ENCODE measurements at regions not wholly inside any gene's neighbourhood (a gene's known extent, or its start where the extent isn't known, plus 50 kb on each side); places are given as distances from the start of the nearest gene placed in this dataset.

- no peak for TF ChIP-seq BACH2 (CRISPR knock-in tag; IDR thresholded peaks at IDR 0.05; ENCODE audit: borderline replicate concordance)
- TF ChIP-seq TSHZ2 (CRISPR knock-in tag; IDR thresholded peaks at IDR 0.05), result no peak
- TF ChIP-seq, protein P1, sequence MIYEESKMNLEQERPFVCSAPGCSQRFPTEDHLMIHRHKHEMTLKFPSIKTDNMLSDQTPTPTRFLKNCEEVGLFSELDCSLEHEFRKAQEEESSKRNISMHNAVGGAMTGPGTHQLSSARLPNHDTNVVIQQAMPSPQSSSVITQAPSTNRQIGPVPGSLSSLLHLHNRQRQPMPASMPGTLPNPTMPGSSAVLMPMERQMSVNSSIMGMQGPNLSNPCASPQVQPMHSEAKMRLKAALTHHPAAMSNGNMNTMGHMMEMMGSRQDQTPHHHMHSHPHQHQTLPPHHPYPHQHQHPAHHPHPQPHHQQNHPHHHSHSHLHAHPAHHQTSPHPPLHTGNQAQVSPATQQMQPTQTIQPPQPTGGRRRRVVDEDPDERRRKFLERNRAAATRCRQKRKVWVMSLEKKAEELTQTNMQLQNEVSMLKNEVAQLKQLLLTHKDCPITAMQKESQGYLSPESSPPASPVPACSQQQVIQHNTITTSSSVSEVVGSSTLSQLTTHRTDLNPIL (CRISPR knock-in tag; IDR thresholded peaks at IDR 0.05; ENCODE audit: low read depth), result no peak
- TF ChIP-seq ZFP3 (CRISPR knock-in tag; IDR thresholded peaks at IDR 0.05), result no peak
- no peak for TF ChIP-seq ISL1 (CRISPR knock-in tag; IDR thresholded peaks at IDR 0.05)
- no peak for TF ChIP-seq ARNTL (CRISPR knock-in tag; IDR thresholded peaks at IDR 0.05; ENCODE audit: borderline replicate concordance, low read depth)
- no peak for ATAC-seq
Measured at GRCh38 chr21:38880577-38880966, 74.8 kb downstream of the ETS2 start.

DNA sequence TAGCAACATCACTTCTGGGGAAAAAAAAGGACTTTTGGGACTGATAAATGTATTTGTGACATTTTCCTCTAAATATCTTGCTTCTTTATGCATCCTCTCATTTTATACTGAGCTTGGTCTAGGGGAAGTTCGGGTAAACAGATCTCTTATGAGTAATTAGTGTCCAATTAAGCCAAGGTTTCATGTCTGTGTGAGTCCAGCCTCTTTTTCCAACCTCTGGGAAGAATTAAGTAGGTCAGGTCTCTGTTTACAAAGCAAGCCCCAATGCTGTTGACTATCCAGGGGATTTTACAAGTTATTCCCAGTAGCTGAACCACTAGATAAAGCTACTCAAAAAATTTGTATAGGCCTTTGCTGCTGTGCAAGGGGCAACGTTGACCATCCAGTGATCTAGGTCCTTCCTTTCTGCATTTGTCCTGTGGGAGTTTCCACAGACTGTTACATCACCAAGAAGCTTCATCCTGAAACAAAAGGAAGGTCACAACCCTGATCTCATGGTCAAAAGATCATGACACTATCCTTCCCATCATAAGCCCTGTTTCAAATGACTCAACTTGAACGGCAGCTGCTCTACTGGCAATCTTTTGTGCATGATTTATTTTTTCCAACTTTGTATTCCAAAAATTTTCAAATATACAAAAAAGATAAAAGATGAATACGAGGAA, 74.3 kb downstream of the ETS2 start:
- no peak for ATAC-seq
- no peak for TF ChIP-seq ZNF565 (CRISPR knock-in tag; conservative IDR thresholded peaks at IDR 0.05; ENCODE audit: low read depth)

DNA sequence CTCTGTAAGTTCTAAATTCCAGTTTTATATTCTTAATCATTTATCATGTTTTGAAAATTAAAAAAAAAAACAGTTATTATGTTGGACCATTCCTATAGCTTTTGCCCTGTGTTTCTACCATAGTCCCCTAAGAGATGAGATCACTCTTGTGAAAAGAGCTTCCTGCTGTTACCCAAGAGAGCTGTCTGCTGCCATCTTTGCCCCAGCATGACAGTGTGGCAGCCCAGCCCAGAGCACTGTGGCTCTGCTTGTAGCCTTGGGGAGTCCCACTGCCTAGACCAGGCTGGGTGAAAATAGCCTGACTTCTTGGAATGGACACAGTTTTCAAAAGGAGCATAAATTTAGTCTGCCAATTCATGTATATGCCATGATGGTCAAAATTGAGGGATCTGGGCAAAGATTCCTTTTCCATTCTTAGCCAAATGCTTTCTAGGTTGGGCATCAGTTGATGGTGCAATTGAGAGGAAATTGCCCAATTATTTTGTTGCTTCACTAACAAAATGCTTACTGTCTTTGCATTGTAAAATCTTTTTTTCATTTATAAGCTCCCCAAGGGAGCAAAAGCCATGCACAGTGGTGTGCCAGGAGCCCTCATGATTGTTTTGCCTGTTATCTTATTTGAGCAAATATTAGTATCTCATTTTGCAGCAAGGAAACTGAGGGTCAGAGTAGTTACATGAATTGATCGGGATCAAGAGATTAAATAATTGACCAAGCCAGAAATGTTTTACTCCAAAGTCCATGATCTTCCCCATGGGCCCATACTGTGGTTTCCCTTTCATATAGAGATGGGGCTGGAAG, 72.8 kb downstream of the ETS2 start:
- ATAC-seq, result no peak
- no peak for TF ChIP-seq CSDC2 (CRISPR knock-in tag; IDR thresholded peaks at IDR 0.05)
- no peak for TF ChIP-seq ESRRG (CRISPR knock-in tag; IDR thresholded peaks at IDR 0.05)
- no peak for TF ChIP-seq ZNF8 (CRISPR knock-in tag; IDR thresholded peaks at IDR 0.05)
- TF ChIP-seq ZFP30 (CRISPR knock-in tag; IDR thresholded peaks at IDR 0.05), result no peak
- TF ChIP-seq ZC3H10 (CRISPR knock-in tag; IDR thresholded peaks at IDR 0.05), result no peak
- no peak for TF ChIP-seq GLIS3 (CRISPR knock-in tag; IDR thresholded peaks at IDR 0.05)
- no peak for TF ChIP-seq TSHZ2 (CRISPR knock-in tag; IDR thresholded peaks at IDR 0.05)
- TF ChIP-seq, protein P2, sequence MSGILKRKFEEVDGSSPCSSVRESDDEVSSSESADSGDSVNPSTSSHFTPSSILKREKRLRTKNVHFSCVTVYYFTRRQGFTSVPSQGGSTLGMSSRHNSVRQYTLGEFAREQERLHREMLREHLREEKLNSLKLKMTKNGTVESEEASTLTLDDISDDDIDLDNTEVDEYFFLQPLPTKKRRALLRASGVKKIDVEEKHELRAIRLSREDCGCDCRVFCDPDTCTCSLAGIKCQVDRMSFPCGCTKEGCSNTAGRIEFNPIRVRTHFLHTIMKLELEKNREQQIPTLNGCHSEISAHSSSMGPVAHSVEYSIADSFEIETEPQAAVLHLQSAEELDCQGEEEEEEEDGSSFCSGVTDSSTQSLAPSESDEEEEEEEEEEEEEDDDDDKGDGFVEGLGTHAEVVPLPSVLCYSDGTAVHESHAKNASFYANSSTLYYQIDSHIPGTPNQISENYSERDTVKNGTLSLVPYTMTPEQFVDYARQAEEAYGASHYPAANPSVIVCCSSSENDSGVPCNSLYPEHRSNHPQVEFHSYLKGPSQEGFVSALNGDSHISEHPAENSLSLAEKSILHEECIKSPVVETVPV (CRISPR knock-in tag; IDR thresholded peaks at IDR 0.05), result no peak
- TF ChIP-seq ZNF70 (CRISPR knock-in tag; IDR thresholded peaks at IDR 0.05), result no peak
- TF ChIP-seq OSR1 (CRISPR knock-in tag; IDR thresholded peaks at IDR 0.05), result no peak
- TF ChIP-seq TOX (CRISPR knock-in tag; IDR thresholded peaks at IDR 0.05; ENCODE audit: borderline replicate concordance), result no peak
- TF ChIP-seq ISL1 (CRISPR knock-in tag; IDR thresholded peaks at IDR 0.05), result no peak
- no peak for TF ChIP-seq POU6F1 (CRISPR knock-in tag; IDR thresholded peaks at IDR 0.05; ENCODE audit: borderline replicate concordance, low read depth)
- no peak for TF ChIP-seq SNAI2 (CRISPR knock-in tag; IDR thresholded peaks at IDR 0.05)
- no peak for TF ChIP-seq ARNTL (CRISPR knock-in tag; IDR thresholded peaks at IDR 0.05; ENCODE audit: borderline replicate concordance, low read depth)
